Peyer's patch (tissue), 4 donors: ENCODE measurements at regions not wholly inside any gene's neighbourhood (a gene's known extent, or its start where the extent isn't known, plus 50 kb on each side); places are given as distances from the start of the nearest gene placed in this dataset.

ENCODE experiments used
- DNase-seq, 3 donors: peaks; one replicate each; pipeline ENCODE4 v3.0.0-alpha.2; 2017 to 2019
- H3K27ac ChIP-seq, 4 donors: fragments of 200-600 bp; sonication (generic); one replicate each; pipeline ENCODE4 v1.5.1; 2016 to 2019
- H3K27me3 ChIP-seq, 2 donors: fragments of 200-600 bp; sonication (generic); one replicate each; pipeline ENCODE4 v1.5.1; 2019
- H3K36me3 ChIP-seq, 3 donors: fragments of 200-600 bp; sonication (generic); one replicate each; pipeline ENCODE4 v1.5.1; 2016 to 2019
- H3K4me1 ChIP-seq, 4 donors: fragments of 200-600 bp; sonication (generic); one replicate each; pipeline ENCODE4 v1.5.1; 2016 to 2019
- H3K4me3 ChIP-seq, 4 donors: fragments of 200-600 bp; sonication (generic); 1 replicate in 3 of 4; 2 replicates in 1 of 4; pipeline ENCODE4 v1.5.1; 2016 to 2019; ENCODE audit warnings: mild to moderate bottlenecking in 1 of 4
- H3K9me3 ChIP-seq, 4 donors: fragments of 200-600 bp; sonication (generic); one replicate each; pipeline ENCODE4 v1.5.1; 2016 to 2019; ENCODE audit warnings: mild to moderate bottlenecking in 1 of 4
- CTCF ChIP-seq, 6 experiments: fragments of 450-650 bp in 4 of 6; fragments of 200-600 bp in 2 of 6; sonication (generic) in 1 of 6; IDR thresholded peaks; one replicate each; pipeline ENCODE4 v1.5.1; 2017 to 2019; ENCODE audit warnings: antibody characterized with exemption in 6 of 6, mild to moderate bottlenecking in 3 of 6, moderate library complexity in 1 of 6
- POLR2A ChIP-seq, 2 donors: fragments of 450-650 bp; IDR thresholded peaks; one replicate each; pipeline ENCODE4 v1.5.1; 2017; ENCODE audit warnings: antibody characterized with exemption in 2 of 2, mild to moderate bottlenecking in 2 of 2, moderate library complexity in 2 of 2

- H3K4me3 ChIP-seq = no peak overlapping the region
- no peak for TF ChIP-seq POLR2A (IDR thresholded peaks at IDR 0.05)
- no peak for TF ChIP-seq CTCF (IDR thresholded peaks at IDR 0.05)
Observed at GRCh38 chr20:39913274-39913673, 775.8 kb downstream of the MAFB start.

GRCh38 chr20:39911497-39911896, 777.5 kb downstream of the MAFB start:
- Histone ChIP-seq H3K27me3 (no peaks in the 10 kb centered on the region), H3K4me3 (no peak overlapping the region), H3K36me3 (no peaks in the 10 kb centered on the region), H3K27ac (no peak overlapping the region), H3K9me3 (no peaks in the 10 kb centered on the region), H3K4me1 (no peaks in the 10 kb centered on the region)
- no peak for DNase-seq
- TF ChIP-seq CTCF (IDR thresholded peaks at IDR 0.05) (no peak), POLR2A (IDR thresholded peaks at IDR 0.05) (no peak)

More at GRCh38 chr20:39913274-39913673, 775.8 kb downstream of the MAFB start:
- no peak for DNase-seq
- H3K4me1 ChIP-seq = no peaks in the 10 kb centered on the region
- no peaks in the 10 kb centered on the region for H3K27me3 ChIP-seq
- H3K9me3 ChIP-seq = no peaks in the 10 kb centered on the region
- no peak overlapping the region for H3K27ac ChIP-seq
- H3K36me3 ChIP-seq = no peaks in the 10 kb centered on the region

GRCh38 chr20:39910536-39910935, 778.5 kb downstream of the MAFB start:
- H3K27me3 ChIP-seq = no peaks in the 10 kb centered on the region
- no peak overlapping the region for H3K4me3 ChIP-seq
- H3K36me3 ChIP-seq = no peaks in the 10 kb centered on the region
- no peaks in the 10 kb centered on the region for H3K4me1 ChIP-seq
- DNase-seq = no peak
- no peak for TF ChIP-seq CTCF (IDR thresholded peaks at IDR 0.05)
- TF ChIP-seq POLR2A (IDR thresholded peaks at IDR 0.05) = no peak
- no peak overlapping the region for H3K27ac ChIP-seq
- H3K9me3 ChIP-seq = no peaks in the 10 kb centered on the region

GRCh38 chr20:39909447-39909846, 779.6 kb downstream of the MAFB start:
- Histone ChIP-seq H3K4me1 (no peaks in the 10 kb centered on the region), H3K27me3 (no peaks in the 10 kb centered on the region), H3K27ac (no peak overlapping the region), H3K4me3 (no peak overlapping the region), H3K36me3 (no peaks in the 10 kb centered on the region), H3K9me3 (no peaks in the 10 kb centered on the region)
- TF ChIP-seq CTCF (IDR thresholded peaks at IDR 0.05) (no peak), POLR2A (IDR thresholded peaks at IDR 0.05) (no peak)
- DNase-seq = peak in 1 of 3 donors; percentile 51

GRCh38 chr20:39904476-39905112, 784.4 kb downstream of the MAFB start:
- H3K36me3 ChIP-seq = no peaks in the 10 kb centered on the region
- H3K4me1 ChIP-seq = no peaks in the 10 kb centered on the region
- TF ChIP-seq CTCF (IDR thresholded peaks at IDR 0.05) = no peak
- no peak for TF ChIP-seq POLR2A (IDR thresholded peaks at IDR 0.05)
- H3K27ac ChIP-seq = no peak overlapping the region
- no peak overlapping the region for H3K4me3 ChIP-seq
- H3K9me3 ChIP-seq = no peaks in the 10 kb centered on the region
- no peaks in the 10 kb centered on the region for H3K27me3 ChIP-seq
- DNase-seq = no peak
